ENCODE measurements at regions not wholly inside any gene's neighbourhood (a gene's known extent, or its start where the extent isn't known, plus 50 kb on each side); places are given as distances from the start of the nearest gene placed in this dataset.

DNA sequence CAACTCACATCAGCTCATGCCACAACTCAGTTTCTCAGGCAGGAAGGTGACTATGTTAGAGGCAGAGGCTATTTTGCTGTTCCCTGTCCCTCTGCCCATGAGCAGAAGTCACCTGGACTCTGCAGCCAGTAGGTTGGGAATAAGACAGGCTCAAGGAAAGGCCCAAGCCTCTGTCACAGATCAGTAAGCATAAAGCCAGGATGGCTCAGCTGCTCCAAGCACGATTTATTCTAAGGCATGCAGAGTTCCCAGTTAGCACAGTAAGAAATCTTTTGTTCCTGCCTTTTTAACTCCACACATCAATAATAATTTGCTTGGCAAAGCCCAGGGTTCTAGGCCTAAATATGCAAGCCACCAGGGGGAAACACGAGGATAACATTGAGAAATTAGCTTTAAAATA lies 249.0 kb upstream of the ADRA1B start:
- DNase-seq (ENCODE audit: extremely low read depth in 1 of 4, low spot score in 3 of 4) (no peak), FAIRE-seq (no peak), ATAC-seq (no peak)
- H3K9ac ChIP-seq (ENCODE audit: insufficient read depth in 1 of 2, low read depth in 2 of 2, low read length in 2 of 2) = no peak overlapping the region
- 3% methylated on average over 2 of the region's 2 CpGs for WGBS (ENCODE audit: insufficient coverage, low coverage, missing lambda C conversion rate)
- no TSS peak for BruUV-seq (replicated peaks)
- POLR2A ChIA-PET = interaction anchor here (1.1 kb wide), 1 partner anchor 36 kb away, joined by 5 read pairs; no protein-coding TSS in a partner anchor
- H3K4me1 ChIP-seq (replicated peaks in 1 of 2; ENCODE audit: control insufficient read depth in 2 of 2, insufficient read depth in 2 of 2, low read length in 2 of 2) = no peaks in the 10 kb centered on the region; a peak in 1 of 5 replicates
- H3K27me3 ChIP-seq (ENCODE audit: control insufficient read depth in 2 of 2, insufficient read depth in 2 of 2, low read length in 2 of 2) = no peaks in the 10 kb centered on the region
- CTCF ChIA-PET (ENCODE audit: low intra/inter-chr PET ratio) = no interaction called here
- in situ Hi-C loops (cut with MboI) = no loop called here
- no peaks in the 10 kb centered on the region for H3K9me3 ChIP-seq (replicated peaks; ENCODE audit: control insufficient read depth, insufficient read depth, low read depth, low read length)
- no peak overlapping the region for H2AFZ ChIP-seq (ENCODE audit: low read depth, low read length)
- TF ChIP-seq CBX3 (IDR thresholded peaks at IDR 0.05; ENCODE audit: borderline replicate concordance in 1 of 2, low read length in 2 of 2) (no peak), ZNF354B (CRISPR knock-in tag; IDR thresholded peaks at IDR 0.05) (no peak)
- H3K79me2 ChIP-seq (ENCODE audit: control insufficient read depth, insufficient read depth, low read length) = no peaks in the 10 kb centered on the region
- H3K9me1 ChIP-seq (ENCODE audit: control insufficient read depth, insufficient read depth, low read length) = no peaks in the 10 kb centered on the region
- intact Hi-C loops (cut with micrococcal nuclease) = loop anchor here (10.0 kb wide), 1 partner anchor 152 kb away; no protein-coding TSS in a partner anchor
- H4K20me1 ChIP-seq (replicated peaks; ENCODE audit: control insufficient read depth, insufficient read depth, low read length) = no peaks in the 10 kb centered on the region
- no peaks in the 10 kb centered on the region for H3K36me3 ChIP-seq (ENCODE audit: control insufficient read depth, insufficient read depth, low read length)
- H3K4me3 ChIP-seq = no peak overlapping the region
- H3K27ac ChIP-seq (ENCODE audit: extremely low read depth, low read depth, low read length) = no peak overlapping the region
- no peak overlapping the region for H3K4me2 ChIP-seq (ENCODE audit: insufficient read depth, low read length)

DNA sequence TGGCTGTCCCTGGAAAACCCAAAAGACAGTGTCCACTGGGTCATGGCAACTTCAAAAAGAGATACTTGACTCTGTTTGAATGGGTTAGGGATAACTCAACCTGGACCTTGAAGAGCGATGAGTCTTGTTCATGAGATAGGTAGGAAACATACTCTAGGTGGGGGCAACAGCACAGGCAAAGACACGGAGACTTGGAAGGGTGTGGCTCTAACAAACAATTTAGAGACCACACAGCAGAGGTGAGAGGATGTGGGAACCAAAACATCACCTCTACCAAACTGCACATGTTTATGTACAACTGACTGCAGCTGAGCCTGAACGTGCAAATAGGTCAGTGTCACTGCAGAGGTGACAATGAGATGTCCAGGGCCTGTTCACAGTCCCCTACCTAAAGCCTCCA lies 247.7 kb upstream of the ADRA1B start:
- H3K79me2 ChIP-seq (ENCODE audit: control insufficient read depth, insufficient read depth, low read length) = no peaks in the 10 kb centered on the region
- H3K9me3 ChIP-seq (replicated peaks; ENCODE audit: control insufficient read depth, insufficient read depth, low read depth, low read length) = no peaks in the 10 kb centered on the region
- H3K9ac ChIP-seq (ENCODE audit: insufficient read depth in 1 of 2, low read depth in 2 of 2, low read length in 2 of 2) = no peak overlapping the region
- no peaks in the 10 kb centered on the region for H3K9me1 ChIP-seq (ENCODE audit: control insufficient read depth, insufficient read depth, low read length)
- ChIA-PET POLR2A (interaction anchor here (0.6 kb wide), 2 partner anchors 21 to 60 kb away, joined by 3 to 4 read pairs; no protein-coding TSS in a partner anchor), CTCF (ENCODE audit: low intra/inter-chr PET ratio) (no interaction called here)
- no peak overlapping the region for H3K4me2 ChIP-seq (ENCODE audit: insufficient read depth, low read length)
- ATAC-seq = no peak
- no peak for FAIRE-seq
- no peak for TF ChIP-seq NFATC3 (IDR thresholded peaks at IDR 0.05)
- TF ChIP-seq RBM15 (IDR thresholded peaks at IDR 0.05; ENCODE audit: insufficient read depth, low read length) = no peak
- no peak overlapping the region for H3K4me3 ChIP-seq
- no peaks in the 10 kb centered on the region for H4K20me1 ChIP-seq (replicated peaks; ENCODE audit: control insufficient read depth, insufficient read depth, low read length)
- no TSS peak for BruUV-seq (replicated peaks)
- no peaks in the 10 kb centered on the region for H3K36me3 ChIP-seq (ENCODE audit: control insufficient read depth, insufficient read depth, low read length)
- no peaks in the 10 kb centered on the region; a peak in 1 of 5 replicates for H3K4me1 ChIP-seq (replicated peaks in 1 of 2; ENCODE audit: control insufficient read depth in 2 of 2, insufficient read depth in 2 of 2, low read length in 2 of 2)
- no peak overlapping the region for H3K27ac ChIP-seq (ENCODE audit: extremely low read depth, low read depth, low read length)
- no peaks in the 10 kb centered on the region for H3K27me3 ChIP-seq (ENCODE audit: control insufficient read depth in 2 of 2, insufficient read depth in 2 of 2, low read length in 2 of 2)
- in situ Hi-C loops (cut with MboI) (no loop called here), intact Hi-C loops (cut with micrococcal nuclease) (loop anchor here (10.0 kb wide), 1 partner anchor 154 kb away; no protein-coding TSS in a partner anchor)
- WGBS (ENCODE audit: insufficient coverage, low coverage, missing lambda C conversion rate) = 6% methylated on average over 3 of the region's 3 CpGs
- DNase-seq (ENCODE audit: extremely low read depth in 1 of 4, low spot score in 3 of 4) = no peak
- no peak overlapping the region for H2AFZ ChIP-seq (ENCODE audit: low read depth, low read length)
